Neuron (in vitro differentiated cells): ENCODE measurements at regions not wholly inside any gene's neighbourhood (a gene's known extent, or its start where the extent isn't known, plus 50 kb on each side); places are given as distances from the start of the nearest gene placed in this dataset.

Source experiments
- H2AFZ ChIP-seq: one replicate; pipeline ENCODE4 v1.6.1; 2013; ENCODE audit warnings: low read depth, mild to moderate bottlenecking, inconsistent platforms, low read length, moderate library complexity
- H3K27me3 ChIP-seq: one replicate; pipeline ENCODE4 v1.6.1; 2013; ENCODE audit warnings: low read length; ENCODE audit not compliant: insufficient read depth
- H3K36me3 ChIP-seq: one replicate; pipeline ENCODE4 v1.6.1; 2013; ENCODE audit warnings: low read length; ENCODE audit not compliant: insufficient read depth
- H3K4me1 ChIP-seq: one replicate; pipeline ENCODE4 v1.6.1; 2013; ENCODE audit warnings: low read length; ENCODE audit not compliant: insufficient read depth
- H3K4me3 ChIP-seq: 2 replicates; pipeline ENCODE4 v1.5.1; 2013; ENCODE audit warnings: mild to moderate bottlenecking, low read length, moderate library complexity
- H3K9me3 ChIP-seq: one replicate; pipeline ENCODE4 v1.6.1; 2013; ENCODE audit warnings: low read length

DNA sequence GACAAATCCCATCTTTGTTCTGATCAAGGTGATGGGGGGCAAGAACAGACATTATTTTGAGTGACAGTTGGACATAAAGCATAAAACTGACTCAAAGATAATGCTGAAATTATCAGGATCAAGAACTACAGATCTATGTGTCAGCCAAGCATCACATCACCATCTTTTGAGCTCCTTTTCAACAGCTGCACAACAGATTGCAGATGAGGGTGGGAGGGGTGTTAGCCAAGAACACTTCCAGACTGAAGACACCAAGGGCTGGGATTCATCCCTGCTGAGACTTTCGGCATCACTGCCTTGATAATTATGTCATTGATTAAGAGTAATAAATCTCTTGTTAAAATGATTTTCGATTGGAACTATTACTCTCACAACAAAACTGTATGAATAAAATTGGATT, 191.5 kb upstream of the NETO1 start:
- Histone ChIP-seq H3K4me1 (no peaks in the 10 kb centered on the region), H2AFZ (no peak overlapping the region), H3K4me3 (no peak overlapping the region), H3K27me3 (no peaks in the 10 kb centered on the region), H3K36me3 (no peaks in the 10 kb centered on the region), H3K9me3 (no peaks in the 10 kb centered on the region)

DNA sequence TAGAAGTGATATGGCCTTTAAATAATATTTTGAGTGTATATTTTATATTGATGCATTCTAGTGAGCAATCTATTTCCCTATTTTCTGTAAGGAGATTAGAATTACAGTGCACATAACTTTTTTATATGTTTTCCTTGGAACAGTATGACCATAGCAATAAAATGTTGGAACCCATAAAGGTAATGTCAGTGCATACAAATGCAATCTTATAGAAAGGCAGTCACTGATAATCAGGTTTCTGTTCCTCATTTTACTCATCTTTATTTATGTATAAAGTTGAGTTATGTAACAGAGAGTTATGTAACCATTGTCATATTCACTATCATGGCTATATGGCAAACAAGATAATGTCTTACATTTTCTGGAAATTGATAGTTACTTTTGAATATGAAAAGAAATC, 179.9 kb upstream of the NETO1 start:
- H3K9me3 ChIP-seq, result no peaks in the 10 kb centered on the region
- no peak overlapping the region for H3K4me3 ChIP-seq
- no peaks in the 10 kb centered on the region for H3K36me3 ChIP-seq

DNA sequence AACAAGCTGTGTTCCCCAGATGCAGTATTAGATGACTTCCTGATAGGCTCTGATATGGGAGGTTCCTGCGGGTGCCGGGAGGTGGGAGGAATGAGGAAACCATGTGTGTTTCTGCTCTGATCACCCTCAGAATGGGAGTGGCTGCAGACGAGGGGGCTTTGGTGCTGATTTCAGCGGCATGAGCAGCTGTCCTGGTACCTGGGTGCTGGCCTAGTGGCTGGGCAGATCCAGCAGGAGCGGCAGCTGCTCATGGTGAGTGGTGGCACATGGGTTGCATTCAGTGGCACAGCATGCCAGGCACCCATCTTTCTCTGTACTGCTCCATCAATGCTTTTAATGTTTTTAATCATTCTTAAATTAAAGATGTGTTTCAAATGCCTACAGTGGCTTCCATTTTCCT, 177.2 kb upstream of the NETO1 start:
- H3K36me3 ChIP-seq, result no peaks in the 10 kb centered on the region
- no peak overlapping the region for H3K4me3 ChIP-seq
- H2AFZ ChIP-seq, result no peak overlapping the region
- H3K4me1 ChIP-seq, result no peaks in the 10 kb centered on the region
- no peaks in the 10 kb centered on the region for H3K27me3 ChIP-seq
- H3K9me3 ChIP-seq, result no peaks in the 10 kb centered on the region

More for the DNA sequence above, 179.9 kb upstream of the NETO1 start:
- Histone ChIP-seq H3K27me3 (no peaks in the 10 kb centered on the region), H2AFZ (no peak overlapping the region), H3K4me1 (no peaks in the 10 kb centered on the region)

DNA sequence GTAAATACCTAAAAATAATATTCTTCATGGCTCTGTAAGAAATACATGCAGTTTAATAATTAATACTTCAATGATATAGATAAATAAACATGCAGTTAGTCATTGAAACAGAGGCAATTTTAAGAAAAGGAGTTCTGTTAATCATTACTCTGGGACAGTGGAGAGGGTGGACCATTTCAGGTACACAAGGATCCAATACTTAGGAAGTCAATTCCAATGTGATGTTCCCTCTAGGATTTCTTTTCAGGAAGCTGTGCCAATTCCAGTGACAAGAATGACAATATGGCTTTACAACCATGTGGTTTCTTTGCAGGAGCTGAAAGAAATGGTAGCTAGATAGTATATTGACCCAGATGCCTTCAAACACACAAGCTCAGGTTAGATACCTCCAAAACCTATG, 175.8 kb upstream of the NETO1 start:
- Histone ChIP-seq H3K9me3 (no peaks in the 10 kb centered on the region), H3K27me3 (no peaks in the 10 kb centered on the region), H3K36me3 (no peaks in the 10 kb centered on the region), H3K4me1 (no peaks in the 10 kb centered on the region), H3K4me3 (no peak overlapping the region), H2AFZ (no peak overlapping the region)

DNA sequence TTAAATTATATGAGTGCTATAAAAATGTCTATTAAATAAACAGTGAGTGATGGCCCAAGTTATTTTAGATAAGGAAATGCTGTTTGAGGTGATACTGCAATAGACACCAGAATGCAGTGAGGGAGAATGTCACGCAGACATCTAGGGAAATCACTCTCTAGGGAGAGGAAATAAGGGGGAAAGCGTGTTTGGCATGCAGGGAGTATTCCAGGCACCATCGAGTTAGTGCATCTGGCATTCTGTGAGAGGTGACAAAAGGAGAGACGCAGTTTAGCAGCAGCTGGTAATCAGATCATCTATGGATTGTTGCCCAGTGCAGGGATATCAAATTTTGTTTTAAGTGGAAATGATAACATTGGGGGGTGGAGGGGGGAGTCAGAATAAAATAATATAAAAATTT, 175.4 kb upstream of the NETO1 start:
- H3K4me3 ChIP-seq, result no peak overlapping the region
- H3K27me3 ChIP-seq, result no peaks in the 10 kb centered on the region
- H3K4me1 ChIP-seq, result no peaks in the 10 kb centered on the region
- no peaks in the 10 kb centered on the region for H3K9me3 ChIP-seq
- H3K36me3 ChIP-seq, result no peaks in the 10 kb centered on the region
- H2AFZ ChIP-seq, result no peak overlapping the region

DNA sequence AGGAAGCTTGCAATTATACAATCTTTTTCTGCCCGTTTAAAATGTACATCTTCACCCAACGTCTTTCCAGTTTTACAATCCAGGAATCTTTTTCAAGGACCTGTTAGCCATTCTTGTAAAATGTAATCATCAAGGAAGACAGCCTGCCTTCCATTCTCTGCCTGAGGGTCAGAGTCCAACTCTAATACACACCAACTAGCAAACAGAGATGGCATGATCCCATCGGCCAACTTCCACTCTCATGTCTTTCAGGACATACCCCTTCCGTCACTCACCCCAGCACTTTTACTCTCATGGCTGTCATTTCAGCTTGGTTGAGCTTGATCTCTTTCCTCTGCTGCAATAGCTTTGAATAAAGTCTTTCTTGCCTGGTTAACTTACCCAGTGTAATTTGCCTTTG, 172.5 kb upstream of the NETO1 start:
- Histone ChIP-seq H3K4me1 (no peaks in the 10 kb centered on the region), H3K27me3 (no peaks in the 10 kb centered on the region), H3K36me3 (no peaks in the 10 kb centered on the region), H2AFZ (no peak overlapping the region), H3K4me3 (no peak overlapping the region), H3K9me3 (no peaks in the 10 kb centered on the region)

DNA sequence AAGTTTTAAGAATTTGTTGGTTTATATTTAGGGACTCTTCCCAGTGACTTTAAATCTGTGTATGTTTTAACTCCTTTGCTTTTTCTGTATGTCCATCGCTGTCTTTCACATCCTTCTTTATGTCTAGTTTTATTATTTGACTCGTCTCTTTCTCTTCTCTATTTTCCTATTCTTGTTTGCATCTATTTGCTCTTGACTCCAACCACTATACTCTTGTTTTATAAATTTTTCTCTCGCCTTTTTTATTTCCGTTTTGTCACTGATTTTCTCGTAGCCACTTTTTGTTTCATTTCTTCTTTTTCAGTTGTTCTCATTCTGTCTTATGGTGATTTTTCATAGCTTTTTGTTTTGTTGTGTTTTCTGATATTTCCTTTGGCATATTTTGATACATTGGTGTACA, 170.5 kb upstream of the NETO1 start:
- Histone ChIP-seq H3K9me3 (no peaks in the 10 kb centered on the region), H3K4me3 (no peak overlapping the region), H3K27me3 (no peaks in the 10 kb centered on the region), H2AFZ (no peak overlapping the region), H3K4me1 (no peaks in the 10 kb centered on the region), H3K36me3 (no peaks in the 10 kb centered on the region)

DNA sequence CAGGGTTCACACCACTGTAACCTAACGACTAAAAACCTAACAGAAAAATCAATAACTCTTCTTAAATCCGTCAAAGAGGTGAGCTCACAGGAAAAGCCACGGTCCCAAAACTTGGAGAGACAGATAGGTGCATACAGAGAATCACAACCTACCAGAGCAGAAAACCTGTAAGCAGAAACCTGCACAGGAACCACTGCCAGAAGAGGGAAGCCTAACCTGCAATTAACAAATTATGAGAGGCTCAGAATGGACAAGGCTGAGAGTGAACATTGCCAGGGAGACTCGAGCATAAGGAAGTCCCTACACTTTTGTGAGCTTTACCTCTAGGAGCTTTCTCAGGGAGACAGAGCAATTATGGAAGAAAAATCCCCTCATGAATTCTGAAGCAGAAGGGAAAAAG, 156.2 kb upstream of the NETO1 start:
- Histone ChIP-seq H3K27me3 (no peaks in the 10 kb centered on the region), H3K36me3 (no peaks in the 10 kb centered on the region), H3K4me3 (no peak overlapping the region), H3K9me3 (no peaks in the 10 kb centered on the region), H3K4me1 (no peaks in the 10 kb centered on the region), H2AFZ (no peak overlapping the region)

DNA sequence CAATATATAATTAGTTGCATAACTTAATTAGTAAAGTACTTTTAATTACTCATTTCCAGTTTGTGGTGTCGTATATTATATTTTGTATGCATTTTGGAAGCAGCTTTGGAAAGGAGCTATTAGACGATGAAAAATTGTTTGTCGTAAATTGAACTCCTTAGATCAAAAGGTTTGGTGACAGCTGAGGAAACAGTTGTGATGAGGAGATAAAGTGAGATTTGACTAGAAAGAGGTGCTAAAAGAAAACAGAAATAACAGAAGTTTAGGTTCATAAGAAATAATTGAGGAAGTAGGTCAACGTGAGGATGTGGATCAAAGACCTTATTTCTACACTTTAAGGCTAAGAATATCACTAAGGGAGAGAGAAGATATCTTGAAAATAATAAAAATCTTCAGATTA, 141.9 kb upstream of the NETO1 start:
- no peaks in the 10 kb centered on the region for H3K36me3 ChIP-seq
- no peaks in the 10 kb centered on the region for H3K9me3 ChIP-seq
- H3K4me3 ChIP-seq, result no peak overlapping the region
- H3K27me3 ChIP-seq, result no peaks in the 10 kb centered on the region
- no peaks in the 10 kb centered on the region for H3K4me1 ChIP-seq
- no peak overlapping the region for H2AFZ ChIP-seq

DNA sequence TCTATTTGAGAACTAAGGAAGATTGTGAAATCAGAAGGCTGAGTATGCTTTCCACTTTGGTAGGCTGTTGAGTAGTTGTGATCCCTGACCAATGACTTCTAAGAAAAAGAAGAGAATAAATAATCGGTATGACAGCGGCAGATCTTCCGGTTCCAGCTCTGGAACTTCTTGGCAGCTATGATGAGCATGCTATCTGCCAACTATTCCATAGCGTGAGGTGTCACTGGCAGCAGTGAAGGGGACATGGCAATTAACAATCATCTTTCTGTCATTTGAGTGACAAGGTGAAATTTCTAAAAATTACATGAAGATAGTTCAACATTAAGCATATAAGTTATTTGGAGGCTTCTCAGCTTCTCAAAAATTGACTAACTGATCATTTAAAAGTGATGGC, 140.1 kb upstream of the NETO1 start:
- Histone ChIP-seq H3K27me3 (no peaks in the 10 kb centered on the region), H3K9me3 (no peaks in the 10 kb centered on the region), H3K36me3 (no peaks in the 10 kb centered on the region), H2AFZ (no peak overlapping the region), H3K4me1 (no peaks in the 10 kb centered on the region), H3K4me3 (no peak overlapping the region)

DNA sequence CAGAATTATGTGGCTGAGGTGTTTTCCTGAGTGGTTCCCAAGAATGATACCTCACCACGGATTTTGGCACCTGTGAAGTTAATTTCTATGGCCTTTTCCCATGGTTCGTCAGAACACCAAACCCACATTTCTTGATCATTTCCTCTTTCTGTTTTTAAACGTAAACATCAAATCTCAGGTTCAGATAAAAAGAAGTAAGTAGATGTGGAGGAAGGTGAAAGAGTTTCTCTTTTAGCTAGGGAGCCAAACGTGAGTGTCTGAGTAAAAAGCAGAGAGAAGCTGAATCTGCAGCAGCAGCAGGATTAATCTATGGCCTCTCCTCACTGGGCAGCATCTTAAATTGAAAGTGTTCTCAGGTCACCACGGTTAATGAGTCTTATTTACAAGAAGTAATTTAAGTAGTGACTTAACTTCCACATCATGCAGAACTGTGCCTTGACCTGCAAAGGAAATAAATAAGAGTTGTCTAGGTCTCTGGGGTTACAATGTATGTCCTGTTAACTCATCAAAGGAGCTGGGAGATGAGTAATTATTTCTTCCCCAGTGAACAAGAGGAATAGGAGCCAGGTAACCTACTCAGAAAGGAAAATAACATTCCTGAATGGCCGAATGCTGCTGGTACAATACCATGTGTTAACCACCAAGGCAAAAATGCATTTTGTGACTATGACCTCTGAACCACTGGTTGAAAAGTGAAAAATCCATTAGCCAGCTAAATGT, 139.6 kb upstream of the NETO1 start:
- Histone ChIP-seq H3K4me3 (no peak overlapping the region), H3K36me3 (no peaks in the 10 kb centered on the region), H3K9me3 (no peaks in the 10 kb centered on the region), H2AFZ (no peak overlapping the region), H3K4me1 (no peaks in the 10 kb centered on the region), H3K27me3 (no peaks in the 10 kb centered on the region)

DNA sequence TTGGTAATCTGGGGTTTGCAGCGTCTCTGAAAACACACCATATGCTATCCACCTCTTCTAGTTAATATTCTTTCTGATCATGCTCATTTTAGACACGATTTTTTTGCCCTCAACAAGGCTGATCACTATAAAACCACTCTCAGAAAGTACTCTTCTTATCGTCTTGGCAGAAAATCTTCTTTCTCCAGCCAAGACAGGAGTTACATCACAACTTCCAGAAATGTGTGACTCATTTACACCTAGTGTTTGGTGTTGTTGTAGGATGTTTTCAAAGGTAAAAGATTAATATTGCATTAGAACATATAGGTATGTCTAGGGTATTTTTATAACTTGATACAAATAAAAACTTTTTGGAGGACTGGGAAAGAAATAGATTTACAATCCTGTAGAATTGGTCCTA, 138.5 kb upstream of the NETO1 start:
- Histone ChIP-seq H3K27me3 (no peaks in the 10 kb centered on the region), H3K4me1 (no peaks in the 10 kb centered on the region), H3K9me3 (no peaks in the 10 kb centered on the region), H3K4me3 (no peak overlapping the region), H2AFZ (no peak overlapping the region), H3K36me3 (no peaks in the 10 kb centered on the region)

DNA sequence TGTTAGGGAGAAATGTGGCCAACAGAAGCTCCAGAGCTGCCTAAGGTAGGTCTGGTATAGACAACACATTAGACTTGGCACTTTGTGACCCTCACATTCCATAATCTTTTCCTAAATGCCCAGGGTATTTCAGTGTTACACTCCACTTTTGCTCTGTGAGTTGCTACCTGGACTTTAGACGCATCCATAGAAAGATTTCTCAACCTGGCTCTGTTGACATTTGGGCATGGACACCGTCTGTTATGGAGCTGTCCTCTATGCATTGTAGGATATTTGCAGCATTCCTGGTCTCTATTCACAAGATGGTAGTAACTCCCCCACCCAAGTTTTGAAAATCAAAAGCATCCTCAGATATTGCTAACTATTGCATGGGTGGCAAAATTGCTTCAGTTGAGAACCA, 136.5 kb upstream of the NETO1 start:
- H3K4me3 ChIP-seq, result no peak overlapping the region
- H3K27me3 ChIP-seq, result no peaks in the 10 kb centered on the region
- H3K4me1 ChIP-seq, result no peaks in the 10 kb centered on the region
- H2AFZ ChIP-seq, result no peak overlapping the region
- H3K9me3 ChIP-seq, result no peaks in the 10 kb centered on the region
- H3K36me3 ChIP-seq, result no peaks in the 10 kb centered on the region

DNA sequence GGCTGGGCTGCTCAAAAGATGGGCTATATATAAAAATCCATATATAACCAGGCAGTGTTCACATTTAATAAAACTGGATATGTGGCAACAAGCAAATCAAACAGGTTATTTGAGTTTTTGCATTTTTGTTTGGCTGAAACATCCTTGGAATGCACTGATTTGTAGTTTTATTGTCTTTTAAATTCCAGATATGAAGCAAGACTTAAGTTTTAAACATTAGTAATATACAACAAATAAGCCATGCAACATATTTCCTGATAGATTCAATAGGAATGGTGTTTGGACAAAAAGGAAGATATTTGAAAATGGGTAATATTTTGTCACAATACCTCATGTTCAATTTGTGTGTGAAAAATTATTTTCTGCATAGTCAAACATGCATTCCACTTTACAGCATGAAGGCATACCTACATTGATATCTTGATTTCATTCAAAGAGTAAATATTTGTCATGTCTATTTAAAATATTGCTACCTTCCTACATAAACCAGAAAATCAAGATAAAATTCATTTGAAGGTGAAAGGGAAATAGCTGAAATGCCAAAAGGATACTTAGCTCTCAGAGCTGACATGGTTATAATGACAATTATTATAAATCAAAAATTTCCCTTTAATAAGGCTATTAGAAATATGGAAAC, 132.3 kb upstream of the NETO1 start:
- H3K9me3 ChIP-seq, result no peaks in the 10 kb centered on the region
- no peaks in the 10 kb centered on the region for H3K27me3 ChIP-seq
- no peaks in the 10 kb centered on the region for H3K36me3 ChIP-seq
- H3K4me3 ChIP-seq, result no peak overlapping the region
- H3K4me1 ChIP-seq, result no peaks in the 10 kb centered on the region
- no peak overlapping the region for H2AFZ ChIP-seq
